HL-60 (cell line): ENCODE measurements at regions not wholly inside any gene's neighbourhood (a gene's known extent, or its start where the extent isn't known, plus 50 kb on each side); places are given as distances from the start of the nearest gene placed in this dataset.

Experiments used
- GABPA ChIP-seq: IDR thresholded peaks from 2 replicates; pipeline ENCODE4 v1.6.1; 2012; ENCODE audit warnings: low read depth
- POLR2AphosphoS5 ChIP-seq: IDR thresholded peaks from 2 replicates; pipeline ENCODE4 v1.6.1; 2012; ENCODE audit warnings: low read depth
- SPI1 ChIP-seq: IDR thresholded peaks from 2 replicates; pipeline ENCODE4 v1.6.1; 2012; ENCODE audit warnings: low read depth, mild to moderate bottlenecking, borderline replicate concordance
- TF ChIP-seq, protein P1 (sequence below): IDR thresholded peaks from one replicate; pipeline ENCODE4 v1.5.1; 2011; ENCODE audit warnings: low read length, control low read depth, inconsistent platforms; ENCODE audit not compliant: insufficient read depth
- TF ChIP-seq, protein P2 (sequence below): IDR thresholded peaks from 2 replicates; pipeline ENCODE4 v1.6.1; 2012; ENCODE audit warnings: low read depth; ENCODE audit not compliant: insufficient replicate concordance

DNA sequence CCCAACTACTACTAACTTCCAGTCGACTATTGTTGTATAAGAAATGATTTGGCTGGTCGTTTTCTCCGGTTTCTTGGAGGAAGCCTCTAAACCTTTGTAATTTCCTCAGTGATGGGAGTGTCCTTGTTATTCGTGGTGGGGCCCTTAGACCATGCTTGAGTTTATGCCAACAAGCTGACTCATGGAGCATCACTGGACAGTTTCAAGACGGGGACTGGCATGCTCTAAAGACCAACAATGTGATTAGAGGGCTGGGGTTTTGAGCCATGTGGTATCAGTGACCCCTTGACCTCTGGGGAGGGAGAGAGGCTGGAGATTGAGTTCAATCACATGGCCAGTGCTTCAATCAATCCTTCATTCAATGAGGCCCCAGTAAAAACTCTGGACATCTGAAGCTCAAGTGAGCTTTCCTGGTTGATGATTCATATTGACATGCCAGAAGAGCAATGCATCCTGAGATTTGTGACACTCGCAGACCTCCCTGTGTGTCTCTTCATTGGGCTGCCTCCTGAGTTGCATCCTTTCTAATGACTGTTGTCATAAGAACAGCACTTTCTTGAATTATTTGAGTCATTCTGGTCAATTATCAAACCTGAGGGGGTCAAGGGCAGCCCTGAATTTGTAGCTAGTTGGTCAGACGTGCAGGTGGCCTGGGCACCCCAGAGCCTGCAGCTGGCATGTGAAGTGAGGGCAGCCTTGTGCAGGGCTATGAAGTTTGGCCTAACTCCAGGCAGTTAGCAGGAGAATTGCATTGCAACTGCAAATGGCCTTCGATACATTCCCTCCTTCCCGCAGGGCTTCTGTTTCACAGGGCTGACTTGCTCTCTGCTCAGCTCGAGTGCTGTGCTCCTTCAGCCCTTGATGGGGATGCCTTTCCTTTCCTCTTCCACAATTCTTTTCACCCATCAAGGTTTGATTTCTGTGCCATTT, 246.5 kb downstream of the FGF9 start:
- TF ChIP-seq, protein P1, sequence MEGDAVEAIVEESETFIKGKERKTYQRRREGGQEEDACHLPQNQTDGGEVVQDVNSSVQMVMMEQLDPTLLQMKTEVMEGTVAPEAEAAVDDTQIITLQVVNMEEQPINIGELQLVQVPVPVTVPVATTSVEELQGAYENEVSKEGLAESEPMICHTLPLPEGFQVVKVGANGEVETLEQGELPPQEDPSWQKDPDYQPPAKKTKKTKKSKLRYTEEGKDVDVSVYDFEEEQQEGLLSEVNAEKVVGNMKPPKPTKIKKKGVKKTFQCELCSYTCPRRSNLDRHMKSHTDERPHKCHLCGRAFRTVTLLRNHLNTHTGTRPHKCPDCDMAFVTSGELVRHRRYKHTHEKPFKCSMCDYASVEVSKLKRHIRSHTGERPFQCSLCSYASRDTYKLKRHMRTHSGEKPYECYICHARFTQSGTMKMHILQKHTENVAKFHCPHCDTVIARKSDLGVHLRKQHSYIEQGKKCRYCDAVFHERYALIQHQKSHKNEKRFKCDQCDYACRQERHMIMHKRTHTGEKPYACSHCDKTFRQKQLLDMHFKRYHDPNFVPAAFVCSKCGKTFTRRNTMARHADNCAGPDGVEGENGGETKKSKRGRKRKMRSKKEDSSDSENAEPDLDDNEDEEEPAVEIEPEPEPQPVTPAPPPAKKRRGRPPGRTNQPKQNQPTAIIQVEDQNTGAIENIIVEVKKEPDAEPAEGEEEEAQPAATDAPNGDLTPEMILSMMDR: no peak
- no peak for TF ChIP-seq POLR2AphosphoS5
- TF ChIP-seq, protein P2, sequence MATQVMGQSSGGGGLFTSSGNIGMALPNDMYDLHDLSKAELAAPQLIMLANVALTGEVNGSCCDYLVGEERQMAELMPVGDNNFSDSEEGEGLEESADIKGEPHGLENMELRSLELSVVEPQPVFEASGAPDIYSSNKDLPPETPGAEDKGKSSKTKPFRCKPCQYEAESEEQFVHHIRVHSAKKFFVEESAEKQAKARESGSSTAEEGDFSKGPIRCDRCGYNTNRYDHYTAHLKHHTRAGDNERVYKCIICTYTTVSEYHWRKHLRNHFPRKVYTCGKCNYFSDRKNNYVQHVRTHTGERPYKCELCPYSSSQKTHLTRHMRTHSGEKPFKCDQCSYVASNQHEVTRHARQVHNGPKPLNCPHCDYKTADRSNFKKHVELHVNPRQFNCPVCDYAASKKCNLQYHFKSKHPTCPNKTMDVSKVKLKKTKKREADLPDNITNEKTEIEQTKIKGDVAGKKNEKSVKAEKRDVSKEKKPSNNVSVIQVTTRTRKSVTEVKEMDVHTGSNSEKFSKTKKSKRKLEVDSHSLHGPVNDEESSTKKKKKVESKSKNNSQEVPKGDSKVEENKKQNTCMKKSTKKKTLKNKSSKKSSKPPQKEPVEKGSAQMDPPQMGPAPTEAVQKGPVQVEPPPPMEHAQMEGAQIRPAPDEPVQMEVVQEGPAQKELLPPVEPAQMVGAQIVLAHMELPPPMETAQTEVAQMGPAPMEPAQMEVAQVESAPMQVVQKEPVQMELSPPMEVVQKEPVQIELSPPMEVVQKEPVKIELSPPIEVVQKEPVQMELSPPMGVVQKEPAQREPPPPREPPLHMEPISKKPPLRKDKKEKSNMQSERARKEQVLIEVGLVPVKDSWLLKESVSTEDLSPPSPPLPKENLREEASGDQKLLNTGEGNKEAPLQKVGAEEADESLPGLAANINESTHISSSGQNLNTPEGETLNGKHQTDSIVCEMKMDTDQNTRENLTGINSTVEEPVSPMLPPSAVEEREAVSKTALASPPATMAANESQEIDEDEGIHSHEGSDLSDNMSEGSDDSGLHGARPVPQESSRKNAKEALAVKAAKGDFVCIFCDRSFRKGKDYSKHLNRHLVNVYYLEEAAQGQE: no peak
- TF ChIP-seq SPI1: no peak
- no peak for TF ChIP-seq GABPA
